ENCODE measurements at regions not wholly inside any gene's neighbourhood (a gene's known extent, or its start where the extent isn't known, plus 50 kb on each side); places are given as distances from the start of the nearest gene placed in this dataset.

GRCh38 chr4:115219315-115219860, 106.0 kb upstream of the NDST4 start:
- dilution Hi-C loops (cut with HindIII; ENCODE audit: low sequenced_read_pairs, unreplicated experiment) (no loop called here), intact Hi-C loops (cut with micrococcal nuclease) (no loop called here), in situ Hi-C loops (cut with MboI; ENCODE audit: low sequenced_read_pairs) (no loop called here)
- Histone ChIP-seq H2BK120ac (ENCODE audit: low read depth, low read length) (no peak overlapping the region), H3K9me3 (ENCODE audit: control insufficient read depth, insufficient read depth, low read length) (no peaks in the 10 kb centered on the region), H3K27me3 (ENCODE audit: control insufficient read depth, insufficient read depth, low read length) (no peaks in the 10 kb centered on the region), H3K9me1 (ENCODE audit: insufficient read depth, low read length) (no peaks in the 10 kb centered on the region), H3K4me2 (ENCODE audit: low read depth, low read length) (no peak overlapping the region), H2AFZ (replicated peaks; ENCODE audit: low read length, poor library complexity) (no peak overlapping the region), H3K27ac (ENCODE audit: insufficient read depth, low read length) (no peak overlapping the region), H4K5ac (ENCODE audit: low read depth, low read length) (no peak overlapping the region), H3K36me3 (ENCODE audit: control insufficient read depth, insufficient read depth, low read length) (no peaks in the 10 kb centered on the region), H2AK5ac (ENCODE audit: low read depth, low read length) (no peak overlapping the region), H3K79me1 (ENCODE audit: low read depth in 1 of 2, low read length in 2 of 2) (no peaks in the 10 kb centered on the region), H3K4me1 (ENCODE audit: control insufficient read depth, insufficient read depth, low read length) (no peaks in the 10 kb centered on the region), H3K4ac (ENCODE audit: low read depth, low read length) (no peak overlapping the region), H2BK15ac (ENCODE audit: low read depth, low read length) (no peak overlapping the region), H3K56ac (ENCODE audit: extremely low read depth, insufficient read depth, low read length) (no peak overlapping the region), H4K91ac (ENCODE audit: insufficient read depth, low read depth, low read length) (no peak overlapping the region), H4K8ac (ENCODE audit: low read depth in 2 of 2, low read length in 2 of 2) (no peak overlapping the region), H3K23ac (ENCODE audit: low read depth, low read length) (no peak overlapping the region), H3K18ac (ENCODE audit: low read depth, low read length) (no peak overlapping the region), H2BK20ac (ENCODE audit: low read depth, low read length) (no peak overlapping the region), H3K4me3 (ENCODE audit: insufficient read depth, low read depth, low read length) (no peak overlapping the region), H2BK5ac (ENCODE audit: low read depth, low read length, poor library complexity, severe bottlenecking) (no peak overlapping the region), H2AK9ac (replicated peaks; ENCODE audit: low read depth, low read length, poor library complexity) (no peak overlapping the region), H4K20me1 (ENCODE audit: insufficient read depth, low read length) (no peaks in the 10 kb centered on the region), H3K9ac (ENCODE audit: low read depth, low read length) (no peak overlapping the region), H3K14ac (replicated peaks; ENCODE audit: low read depth, low read length) (no peak overlapping the region)
- DNase-seq (no peak), ATAC-seq (ENCODE audit: low read depth) (no peak)
- POLR2A ChIA-PET (ENCODE audit: unreplicated experiment): no interaction called here
- TF ChIP-seq MAFK (IDR thresholded peaks at IDR 0.05; ENCODE audit: low read depth, low read length): no peak
- no peak for TF ChIP-seq CEBPB (IDR thresholded peaks at IDR 0.05; ENCODE audit: low read depth, low read length)
- TF ChIP-seq SMC3 (IDR thresholded peaks at IDR 0.05; ENCODE audit: low read depth, low read length): no peak
- no peak for TF ChIP-seq RCOR1 (IDR thresholded peaks at IDR 0.05; ENCODE audit: insufficient replicate concordance, low read length)
- WGBS, 2 experiments (ENCODE audit: extremely low coverage in 2 of 2, insufficient read length in 1 of 2): no CpG with 5 or more reads among the region's 2 CpGs
- CTCF ChIA-PET: no interaction called here
- BruUV-seq (replicated peaks): no TSS peak

All from IMR-90 (cell line).